Activated T-cell treated with anti-CD3 and anti-CD28 coated beads for 48 hours (primary cell): ENCODE measurements at regions not wholly inside any gene's neighbourhood (a gene's known extent, or its start where the extent isn't known, plus 50 kb on each side); places are given as distances from the start of the nearest gene placed in this dataset.

Experiments
- DNase-seq: peaks from one replicate; pipeline ENCODE4 v3.0.0-alpha.2; 2020; ENCODE audit warnings: low read depth

DNA sequence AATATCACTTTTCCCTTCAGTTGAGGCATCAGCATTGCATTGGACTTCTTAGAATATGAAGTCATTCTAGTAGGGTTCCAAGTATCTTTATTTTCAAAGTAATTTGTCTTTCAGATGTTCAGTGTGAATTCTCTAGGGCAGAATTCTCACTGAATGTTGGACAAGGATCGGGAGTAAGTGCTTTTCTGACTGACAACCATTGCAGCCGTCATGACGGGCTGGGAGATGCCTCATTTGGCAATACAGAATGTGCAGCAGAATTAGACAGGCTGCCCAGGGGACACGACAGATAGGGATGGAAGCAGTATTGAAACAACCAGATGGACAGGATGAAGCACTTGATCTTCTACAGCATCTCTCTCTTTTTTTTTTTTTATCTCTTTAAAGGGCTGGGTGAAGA, 129.0 kb downstream of the ICE1 start:
- DNase-seq, result no peak

DNA sequence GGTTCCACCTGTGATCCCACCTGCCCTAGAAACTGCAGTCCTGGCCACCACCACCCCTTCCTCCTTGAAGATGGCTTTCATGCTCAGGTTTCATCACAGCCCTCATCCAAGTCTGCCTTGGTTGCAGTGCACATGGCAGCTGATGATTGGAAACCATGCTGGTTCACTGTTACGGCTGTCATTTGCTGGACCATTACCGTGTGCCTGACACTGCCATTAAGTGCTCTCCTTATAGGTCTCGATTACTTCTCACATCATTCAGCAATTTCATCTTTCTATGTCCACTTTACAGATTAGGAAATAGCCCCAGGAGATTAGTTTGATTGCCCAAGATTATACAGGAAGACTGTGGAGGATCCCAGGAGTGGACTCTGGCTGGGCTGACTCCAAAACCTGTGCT, 123.9 kb downstream of the ICE1 start:
- DNase-seq, result no peak

DNA sequence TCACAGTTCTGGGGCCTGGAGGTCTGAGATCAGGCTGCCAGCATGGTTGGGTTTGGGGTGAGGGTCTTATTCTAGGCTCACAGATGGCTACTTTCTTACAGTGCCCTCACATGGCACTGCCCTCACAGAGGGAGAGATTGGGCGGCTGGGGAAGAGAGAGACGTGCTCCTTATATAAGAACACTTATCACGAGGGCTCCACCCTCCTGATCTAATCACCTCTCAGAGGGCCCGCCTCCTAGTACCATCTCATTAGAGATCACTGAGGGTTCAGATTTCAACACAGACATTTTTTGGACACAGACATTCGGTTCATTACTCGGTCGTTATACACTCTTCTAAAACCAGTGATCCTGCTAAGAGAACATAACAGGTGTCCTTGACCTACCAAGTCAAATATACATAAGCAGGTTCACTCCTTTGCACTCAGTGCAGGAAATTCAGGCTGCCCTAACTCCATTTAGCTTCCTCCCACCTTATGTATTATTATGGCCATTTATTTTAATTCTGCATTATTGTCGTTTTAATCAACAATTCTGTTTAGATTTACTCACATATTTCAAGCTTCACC, 121.7 kb downstream of the ICE1 start:
- DNase-seq, result no peak

DNA sequence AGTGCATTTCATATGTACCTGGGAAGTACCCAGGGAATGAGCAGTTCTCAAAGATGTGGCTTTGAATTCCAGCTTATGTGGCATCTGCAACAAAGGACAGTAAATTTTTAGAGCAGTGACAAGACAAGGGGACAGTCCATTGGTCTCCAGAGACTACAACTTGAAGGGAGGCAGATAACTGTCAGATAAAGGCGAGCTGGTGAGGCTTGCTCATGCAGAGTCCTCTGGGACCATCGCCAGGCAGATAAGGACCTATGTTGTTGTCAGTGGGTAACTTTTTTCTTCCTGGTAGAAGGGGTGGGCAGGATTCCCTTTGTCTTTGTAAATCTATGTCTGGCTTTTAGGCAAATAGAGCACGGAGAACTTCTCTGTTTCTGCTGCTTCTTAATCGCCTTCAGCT, 120.2 kb downstream of the ICE1 start:
- no peak for DNase-seq

DNA sequence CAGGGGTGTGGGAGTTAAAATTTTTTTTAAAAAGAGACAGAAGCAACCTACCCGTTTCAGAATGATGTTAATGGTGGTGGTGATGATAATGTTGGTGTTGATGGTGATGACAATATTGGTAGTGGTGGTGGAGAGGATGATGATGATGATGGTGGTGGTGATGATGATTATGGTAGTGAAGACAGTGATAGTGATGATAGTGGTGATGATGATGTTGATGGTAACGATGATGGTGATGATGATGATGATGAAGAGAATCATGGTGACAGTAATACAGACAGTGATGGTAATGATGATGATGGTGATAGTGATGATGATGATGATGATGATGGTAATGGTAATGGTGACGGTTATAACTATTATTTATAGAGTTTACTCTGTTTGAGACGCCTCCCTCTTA, 117.6 kb downstream of the ICE1 start:
- DNase-seq, result no peak
